GM12878 (cell line): ENCODE measurements at regions not wholly inside any gene's neighbourhood (a gene's known extent, or its start where the extent isn't known, plus 50 kb on each side); places are given as distances from the start of the nearest gene placed in this dataset.

Experiments
- GABPA ChIP-seq: IDR thresholded peaks from 2 replicates; pipeline ENCODE4 v1.6.1; 2014; ENCODE audit warnings: antibody characterized with exemption, low read depth, mild to moderate bottlenecking, inconsistent platforms
- MTA3 ChIP-seq: IDR thresholded peaks from 2 replicates; pipeline ENCODE4 v1.6.1; 2012; ENCODE audit warnings: low read length, inconsistent platforms, borderline replicate concordance
- TF ChIP-seq, protein P1 (sequence below): fragments of 450-650 bp; IDR thresholded peaks from 2 replicates; pipeline ENCODE4 v1.6.1; 2017; ENCODE audit warnings: mild to moderate bottlenecking, low read depth, inconsistent platforms; ENCODE audit not compliant: poor library complexity, severe bottlenecking
- TF ChIP-seq, protein P2 (sequence below): fragments of 450-650 bp; IDR thresholded peaks from 2 replicates; pipeline ENCODE4 v1.6.1; 2017; ENCODE audit warnings: low read depth, mild to moderate bottlenecking, moderate library complexity
- TF ChIP-seq, protein P3 (sequence below): fragments of 450-650 bp; formaldehyde crosslinking; IDR thresholded peaks from 2 replicates; pipeline ENCODE4 v1.4.0; 2022; ENCODE audit warnings: mild to moderate bottlenecking, moderate library complexity

DNA sequence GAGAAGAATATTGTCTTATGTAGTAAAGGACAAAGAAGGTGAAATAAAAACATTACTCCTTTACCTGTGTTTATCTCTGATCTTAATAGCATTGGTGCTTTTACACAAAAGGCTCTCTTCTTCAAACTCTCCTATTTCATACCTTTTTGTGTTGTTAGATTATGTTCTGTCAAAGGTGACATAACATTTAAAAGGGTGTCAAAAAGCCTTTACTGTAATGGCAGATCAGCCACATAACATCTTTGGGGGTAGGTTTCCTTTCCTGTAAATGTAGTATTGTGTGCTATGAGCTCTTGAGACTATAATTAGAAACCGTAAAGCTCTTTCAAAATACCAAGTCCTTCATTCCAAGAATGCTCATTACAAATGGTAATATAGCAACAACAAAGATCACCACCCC is 400.1 kb downstream of the LNPK start (continued):
- TF ChIP-seq, protein P1, sequence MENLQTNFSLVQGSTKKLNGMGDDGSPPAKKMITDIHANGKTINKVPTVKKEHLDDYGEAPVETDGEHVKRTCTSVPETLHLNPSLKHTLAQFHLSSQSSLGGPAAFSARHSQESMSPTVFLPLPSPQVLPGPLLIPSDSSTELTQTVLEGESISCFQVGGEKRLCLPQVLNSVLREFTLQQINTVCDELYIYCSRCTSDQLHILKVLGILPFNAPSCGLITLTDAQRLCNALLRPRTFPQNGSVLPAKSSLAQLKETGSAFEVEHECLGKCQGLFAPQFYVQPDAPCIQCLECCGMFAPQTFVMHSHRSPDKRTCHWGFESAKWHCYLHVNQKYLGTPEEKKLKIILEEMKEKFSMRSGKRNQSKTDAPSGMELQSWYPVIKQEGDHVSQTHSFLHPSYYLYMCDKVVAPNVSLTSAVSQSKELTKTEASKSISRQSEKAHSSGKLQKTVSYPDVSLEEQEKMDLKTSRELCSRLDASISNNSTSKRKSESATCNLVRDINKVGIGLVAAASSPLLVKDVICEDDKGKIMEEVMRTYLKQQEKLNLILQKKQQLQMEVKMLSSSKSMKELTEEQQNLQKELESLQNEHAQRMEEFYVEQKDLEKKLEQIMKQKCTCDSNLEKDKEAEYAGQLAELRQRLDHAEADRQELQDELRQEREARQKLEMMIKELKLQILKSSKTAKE: no peak
- TF ChIP-seq, protein P2, sequence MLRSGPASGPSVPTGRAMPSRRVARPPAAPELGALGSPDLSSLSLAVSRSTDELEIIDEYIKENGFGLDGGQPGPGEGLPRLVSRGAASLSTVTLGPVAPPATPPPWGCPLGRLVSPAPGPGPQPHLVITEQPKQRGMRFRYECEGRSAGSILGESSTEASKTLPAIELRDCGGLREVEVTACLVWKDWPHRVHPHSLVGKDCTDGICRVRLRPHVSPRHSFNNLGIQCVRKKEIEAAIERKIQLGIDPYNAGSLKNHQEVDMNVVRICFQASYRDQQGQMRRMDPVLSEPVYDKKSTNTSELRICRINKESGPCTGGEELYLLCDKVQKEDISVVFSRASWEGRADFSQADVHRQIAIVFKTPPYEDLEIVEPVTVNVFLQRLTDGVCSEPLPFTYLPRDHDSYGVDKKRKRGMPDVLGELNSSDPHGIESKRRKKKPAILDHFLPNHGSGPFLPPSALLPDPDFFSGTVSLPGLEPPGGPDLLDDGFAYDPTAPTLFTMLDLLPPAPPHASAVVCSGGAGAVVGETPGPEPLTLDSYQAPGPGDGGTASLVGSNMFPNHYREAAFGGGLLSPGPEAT: no peak
- TF ChIP-seq MTA3: no peak
- TF ChIP-seq, protein P3, sequence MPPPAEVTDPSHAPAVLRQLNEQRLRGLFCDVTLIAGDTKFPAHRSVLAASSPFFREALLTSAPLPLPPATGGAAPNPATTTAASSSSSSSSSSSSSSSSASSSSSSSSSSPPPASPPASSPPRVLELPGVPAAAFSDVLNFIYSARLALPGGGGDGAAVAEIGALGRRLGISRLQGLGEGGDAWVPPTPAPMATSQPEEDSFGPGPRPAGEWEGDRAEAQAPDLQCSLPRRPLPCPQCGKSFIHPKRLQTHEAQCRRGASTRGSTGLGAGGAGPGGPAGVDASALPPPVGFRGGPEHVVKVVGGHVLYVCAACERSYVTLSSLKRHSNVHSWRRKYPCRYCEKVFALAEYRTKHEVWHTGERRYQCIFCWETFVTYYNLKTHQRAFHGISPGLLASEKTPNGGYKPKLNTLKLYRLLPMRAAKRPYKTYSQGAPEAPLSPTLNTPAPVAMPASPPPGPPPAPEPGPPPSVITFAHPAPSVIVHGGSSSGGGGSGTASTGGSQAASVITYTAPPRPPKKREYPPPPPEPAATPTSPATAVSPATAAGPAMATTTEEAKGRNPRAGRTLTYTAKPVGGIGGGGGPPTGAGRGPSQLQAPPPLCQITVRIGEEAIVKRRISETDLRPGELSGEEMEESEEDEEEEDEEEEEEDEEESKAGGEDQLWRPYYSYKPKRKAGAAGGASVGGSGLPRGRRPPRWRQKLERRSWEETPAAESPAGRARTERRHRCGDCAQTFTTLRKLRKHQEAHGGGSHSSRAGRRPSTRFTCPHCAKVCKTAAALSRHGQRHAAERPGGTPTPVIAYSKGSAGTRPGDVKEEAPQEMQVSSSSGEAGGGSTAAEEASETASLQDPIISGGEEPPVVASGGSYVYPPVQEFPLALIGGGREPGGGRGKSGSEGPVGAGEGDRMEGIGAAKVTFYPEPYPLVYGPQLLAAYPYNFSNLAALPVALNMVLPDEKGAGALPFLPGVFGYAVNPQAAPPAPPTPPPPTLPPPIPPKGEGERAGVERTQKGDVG (CRISPR knock-in tag): no peak
- no peak for TF ChIP-seq GABPA
